HEK293T (cell line): ENCODE measurements at regions not wholly inside any gene's neighbourhood (a gene's known extent, or its start where the extent isn't known, plus 50 kb on each side); places are given as distances from the start of the nearest gene placed in this dataset.

ENCODE experiments used
- CTCF ChIA-PET: fragments of 350-600 bp; formaldehyde crosslinking; extraction: SDS; loops from one replicate; lab custom pipeline; 2021; ENCODE audit warnings: antibody characterized with exemption, inconsistent platforms; lab: Yijun Ruan, JAX
- POLR2A ChIA-PET: fragments of 350-600 bp; formaldehyde crosslinking; extraction: SDS; loops from one replicate; lab custom pipeline; 2020; ENCODE audit warnings: antibody characterized with exemption, inconsistent platforms; lab: Yijun Ruan, JAX
- DNase-seq: peaks from one replicate; pipeline ENCODE4 v3.0.0; 2012; ENCODE audit warnings: mixed read lengths; ENCODE audit errors: extremely low spot score
- ARNT ChIP-seq: fragments of 450-650 bp; IDR thresholded peaks from 2 replicates; pipeline ENCODE4 v1.6.1; 2017; ENCODE audit warnings: mild to moderate bottlenecking
- BHLHE40 ChIP-seq: fragments of 450-650 bp; IDR thresholded peaks from 2 replicates; pipeline ENCODE4 v1.6.1; 2016; ENCODE audit warnings: mild to moderate bottlenecking, moderate library complexity, borderline replicate concordance
- CTBP1 ChIP-seq: fragments of 450-650 bp; IDR thresholded peaks from 2 replicates; pipeline ENCODE4 v1.6.1; 2016; ENCODE audit warnings: borderline replicate concordance
- ELF4 ChIP-seq: fragments of 450-650 bp; IDR thresholded peaks from 2 replicates; pipeline ENCODE4 v1.6.1; 2017; ENCODE audit warnings: antibody characterized with exemption
- FOXA1 ChIP-seq: fragments of 450-650 bp; IDR thresholded peaks from 2 replicates; pipeline ENCODE4 v1.6.1; 2016; ENCODE audit warnings: mild to moderate bottlenecking
- FOXK2 ChIP-seq: fragments of 450-650 bp; IDR thresholded peaks from 2 replicates; pipeline ENCODE4 v1.6.1; 2016; ENCODE audit warnings: mild to moderate bottlenecking
- FOXM1 ChIP-seq: fragments of 450-650 bp; IDR thresholded peaks from 2 replicates; pipeline ENCODE4 v1.6.1; 2017; ENCODE audit warnings: mild to moderate bottlenecking, borderline replicate concordance
- HDGF ChIP-seq: fragments of 450-650 bp; IDR thresholded peaks from 2 replicates; pipeline ENCODE4 v1.6.1; 2017; ENCODE audit warnings: antibody characterized with exemption, borderline replicate concordance
- L3MBTL2 ChIP-seq: fragments of 450-650 bp; conservative IDR thresholded peaks from 2 replicates; pipeline ENCODE4 v1.6.1; 2016; ENCODE audit warnings: mild to moderate bottlenecking
- LEF1 ChIP-seq: fragments of 450-650 bp; IDR thresholded peaks from 2 replicates; pipeline ENCODE4 v1.6.1; 2017; ENCODE audit warnings: mild to moderate bottlenecking, borderline replicate concordance
- NFRKB ChIP-seq: fragments of 450-650 bp; IDR thresholded peaks from 2 replicates; pipeline ENCODE4 v1.6.1; 2016; ENCODE audit warnings: mild to moderate bottlenecking, moderate library complexity
- SP1 ChIP-seq: fragments of 450-650 bp; IDR thresholded peaks from 2 replicates; pipeline ENCODE4 v1.6.1; 2017
- SUZ12 ChIP-seq: fragments of 450-650 bp; IDR thresholded peaks from 2 replicates; pipeline ENCODE4 v1.6.1; 2016; ENCODE audit warnings: mild to moderate bottlenecking
- TARDBP ChIP-seq: fragments of 450-650 bp; IDR thresholded peaks from 2 replicates; pipeline ENCODE4 v1.6.1; 2016
- ZNF384 ChIP-seq: fragments of 450-650 bp; IDR thresholded peaks from 2 replicates; pipeline ENCODE4 v1.6.1; 2016
- TF ChIP-seq, protein P1 (sequence below): fragments of 450-650 bp; IDR thresholded peaks from 2 replicates; pipeline ENCODE4 v1.6.1; 2016

GRCh38 chr14:55500219-55500701, 59.8 kb upstream of the TBPL2 start:
- DNase-seq = no peak
- ChIA-PET POLR2A (no interaction called here), CTCF (no interaction called here)
- no peak for TF ChIP-seq CTBP1
- no peak for TF ChIP-seq ZNF384
- TF ChIP-seq HDGF = no peak
- TF ChIP-seq LEF1 = no peak
- no peak for TF ChIP-seq SUZ12

- ChIA-PET CTCF (no interaction called here), POLR2A (no interaction called here)
- no peak for DNase-seq
- TF ChIP-seq BHLHE40 = no peak
- no peak for TF ChIP-seq SUZ12
- no peak for TF ChIP-seq TARDBP
Measured at GRCh38 chr14:55500708-55501107, 60.3 kb upstream of the TBPL2 start.

DNA sequence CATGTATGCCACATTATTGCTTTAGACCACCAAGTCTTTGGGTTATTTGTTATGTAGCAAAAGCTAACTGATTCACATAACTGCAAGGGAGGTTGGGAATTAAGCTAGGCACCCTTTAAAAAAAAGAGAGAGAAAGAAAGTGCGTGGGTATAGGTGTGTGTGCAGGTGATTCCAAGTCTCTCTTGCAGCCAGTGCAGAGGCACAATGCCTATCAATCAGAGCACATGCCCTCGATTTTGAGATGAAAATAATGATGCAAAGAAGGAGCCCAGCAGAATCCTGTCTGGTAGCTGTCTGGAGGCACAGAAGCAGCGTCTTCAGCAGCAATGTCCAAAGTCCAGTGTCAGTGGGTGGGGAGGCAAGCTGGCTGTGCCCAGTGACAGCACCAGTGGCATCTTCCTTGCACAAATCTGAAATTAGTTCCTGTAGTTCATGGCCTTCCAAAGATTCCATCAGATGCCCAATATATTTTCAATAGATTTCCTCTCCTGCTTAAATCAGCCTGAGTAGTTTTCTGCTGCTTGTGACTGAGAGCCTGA, 62.4 kb upstream of the TBPL2 start:
- POLR2A ChIA-PET = no interaction called here
- CTCF ChIA-PET = interaction anchor here (1.1 kb wide), 1 partner anchor 56 kb away, joined by 6 read pairs; no protein-coding TSS in a partner anchor
- TF ChIP-seq CTBP1 (no peak), FOXM1 (no peak), LEF1 (no peak)
- DNase-seq = no peak

- ChIA-PET CTCF (interaction anchor here (0.6 kb wide), 1 partner anchor 905 kb away, joined by 5 read pairs; no protein-coding TSS in a partner anchor), POLR2A (no interaction called here)
- TF ChIP-seq CTBP1 (no peak), FOXA1 (no peak), FOXK2 (no peak), TARDBP (no peak)
- DNase-seq = no peak
Measured at GRCh38 chr14:55505846-55506245, 65.4 kb upstream of the TBPL2 start.

DNA sequence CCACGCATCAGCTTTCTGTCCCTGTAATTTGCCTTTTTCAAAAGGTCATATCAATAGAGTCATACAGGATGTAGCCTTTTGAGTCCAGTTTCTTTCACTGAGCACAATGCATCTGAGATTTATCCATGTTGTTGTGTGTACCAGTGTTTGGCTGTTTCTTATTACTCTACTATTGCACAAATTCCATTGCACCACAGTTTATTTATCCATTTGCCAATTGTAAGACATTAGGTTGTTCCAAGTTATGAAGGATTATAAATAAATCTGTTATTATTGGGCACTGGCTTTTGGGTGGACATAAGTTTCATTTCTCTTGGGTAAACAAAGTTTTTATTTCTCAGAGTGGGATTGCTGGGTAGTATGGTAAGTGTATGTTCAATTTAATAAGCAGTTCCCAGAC, 68.3 kb upstream of the TBPL2 start:
- no peak for DNase-seq
- TF ChIP-seq SUZ12 = no peak
- no peak for TF ChIP-seq ARNT
- ChIA-PET CTCF (interaction anchor here (0.6 kb wide), 1 partner anchor 63 kb away, joined by 3 read pairs; no protein-coding TSS in a partner anchor), POLR2A (no interaction called here)

- no peak for DNase-seq
- CTCF ChIA-PET = no interaction called here
- TF ChIP-seq FOXK2 = no peak
- TF ChIP-seq, protein P1, sequence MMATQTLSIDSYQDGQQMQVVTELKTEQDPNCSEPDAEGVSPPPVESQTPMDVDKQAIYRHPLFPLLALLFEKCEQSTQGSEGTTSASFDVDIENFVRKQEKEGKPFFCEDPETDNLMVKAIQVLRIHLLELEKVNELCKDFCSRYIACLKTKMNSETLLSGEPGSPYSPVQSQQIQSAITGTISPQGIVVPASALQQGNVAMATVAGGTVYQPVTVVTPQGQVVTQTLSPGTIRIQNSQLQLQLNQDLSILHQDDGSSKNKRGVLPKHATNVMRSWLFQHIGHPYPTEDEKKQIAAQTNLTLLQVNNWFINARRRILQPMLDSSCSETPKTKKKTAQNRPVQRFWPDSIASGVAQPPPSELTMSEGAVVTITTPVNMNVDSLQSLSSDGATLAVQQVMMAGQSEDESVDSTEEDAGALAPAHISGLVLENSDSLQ = no peak
- TF ChIP-seq ELF4 = no peak
- TF ChIP-seq NFRKB = no peak
- no peak for TF ChIP-seq BHLHE40
- TF ChIP-seq SP1 = no peak
- TF ChIP-seq LEF1 = no peak
- POLR2A ChIA-PET = no interaction called here
Measured at GRCh38 chr14:55512421-55512820, 67.6 kb upstream of the KTN1 start.

GRCh38 chr14:55513491-55513890, 66.5 kb upstream of the KTN1 start:
- POLR2A ChIA-PET = no interaction called here
- TF ChIP-seq FOXA1 (no peak), SP1 (no peak), ARNT (no peak), BHLHE40 (no peak), TARDBP (no peak)
- no peak for DNase-seq
- CTCF ChIA-PET = interaction anchor here (0.6 kb wide), 1 partner anchor 67 kb away, joined by 3 read pairs; no protein-coding TSS in a partner anchor

- ChIA-PET POLR2A (no interaction called here), CTCF (no interaction called here)
- TF ChIP-seq ZNF384 (no peak), L3MBTL2 (no peak), TARDBP (no peak), FOXA1 (no peak), ARNT (no peak), FOXM1 (no peak), LEF1 (no peak), ELF4 (no peak), SUZ12 (no peak), HDGF (no peak), NFRKB (no peak), BHLHE40 (no peak), FOXK2 (no peak)
- TF ChIP-seq, protein P1 = no peak
- no peak for DNase-seq
Measured at GRCh38 chr14:55514819-55515490, 65.1 kb upstream of the KTN1 start.
